NCI-H1417 treated with DMSO at 0.1 percent for 48 hours (cell line): ENCODE measurements at regions not wholly inside any gene's neighbourhood (a gene's known extent, or its start where the extent isn't known, plus 50 kb on each side); places are given as distances from the start of the nearest gene placed in this dataset.

Experiments used
- DNase-seq: peaks from one replicate; lab custom pipeline; 2025; lab: John Stamatoyannopoulos, UW

GRCh38 chr14:54209511-54210250 is 187.1 kb upstream of the CDKN3 start:
- no peak for DNase-seq

GRCh38 chr14:54211551-54212308 is 185.1 kb upstream of the CDKN3 start:
- no peak for DNase-seq

GRCh38 chr14:54213536-54213935 is 183.3 kb upstream of the CDKN3 start:
- no peak for DNase-seq

- no peak for DNase-seq
These were observed 180.0 kb upstream of the CDKN3 start for GRCh38 chr14:54216827-54217226.

- DNase-seq: no peak
These were observed 177.3 kb upstream of the CDKN3 start for GRCh38 chr14:54219261-54220070.

DNA sequence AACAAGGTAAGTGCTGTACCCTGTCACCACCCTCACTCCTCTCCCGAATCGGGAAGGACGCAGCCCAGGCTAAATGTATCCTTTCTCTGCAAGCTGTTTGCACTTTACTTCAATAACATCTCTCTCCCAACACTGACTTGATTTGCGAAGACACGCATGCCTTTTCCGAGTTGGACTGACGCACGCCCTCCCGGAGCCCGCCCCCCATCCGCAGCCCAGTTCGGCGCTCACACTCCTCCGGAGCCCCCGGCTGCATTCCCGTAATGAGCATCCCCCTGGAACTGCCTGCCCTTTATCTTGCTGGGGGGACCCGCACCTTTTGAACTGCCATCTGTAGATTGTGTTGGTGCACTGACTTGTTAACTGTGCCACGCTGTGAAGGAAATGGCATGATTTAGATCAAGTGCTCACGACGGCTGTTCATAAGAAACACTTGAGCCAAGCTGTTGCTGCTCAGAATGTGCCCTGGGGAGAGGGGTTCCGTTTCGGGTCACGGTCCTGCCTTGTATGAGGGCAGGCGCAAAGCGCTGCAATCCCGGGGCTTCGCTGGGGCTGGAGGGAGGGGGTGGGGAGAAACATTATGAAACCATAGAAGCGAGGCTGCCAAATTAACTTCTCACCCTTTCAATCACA is 176.6 kb upstream of the CDKN3 start:
- DNase-seq: no peak

DNA sequence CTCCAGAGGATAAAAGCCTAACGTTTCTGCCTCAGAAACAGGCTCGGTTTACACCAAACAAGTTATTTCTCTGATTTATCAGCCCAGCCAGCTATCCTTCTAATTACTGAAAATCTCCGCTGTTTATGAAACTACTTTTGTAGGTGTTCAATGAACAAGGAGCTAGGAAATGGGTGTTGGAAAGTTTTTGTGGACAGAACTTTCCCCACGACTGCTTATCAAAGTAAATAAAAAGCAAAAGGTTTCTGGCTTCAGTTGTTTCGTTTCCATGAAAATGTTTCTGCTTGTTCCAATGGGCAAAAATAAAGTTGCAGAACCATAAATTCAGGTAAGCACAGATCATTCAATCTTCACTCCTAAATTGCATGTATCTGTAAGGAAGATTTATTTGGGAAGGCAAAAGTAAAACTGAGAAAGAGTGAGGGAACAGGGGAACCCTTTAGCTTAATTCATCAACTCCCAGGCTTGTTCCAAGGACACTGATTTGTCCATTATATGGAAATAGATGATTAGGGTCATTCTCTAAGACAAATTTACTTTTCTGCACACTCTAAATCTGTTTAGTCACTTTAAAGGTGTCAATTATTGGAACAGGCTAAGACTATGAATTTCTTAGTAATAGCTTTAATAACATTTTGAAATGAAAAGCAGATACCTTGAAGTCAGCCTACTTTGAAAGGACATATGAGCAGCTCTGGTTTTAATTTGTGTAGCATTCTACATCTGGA is 175.9 kb upstream of the CDKN3 start:
- DNase-seq: no peak

DNA sequence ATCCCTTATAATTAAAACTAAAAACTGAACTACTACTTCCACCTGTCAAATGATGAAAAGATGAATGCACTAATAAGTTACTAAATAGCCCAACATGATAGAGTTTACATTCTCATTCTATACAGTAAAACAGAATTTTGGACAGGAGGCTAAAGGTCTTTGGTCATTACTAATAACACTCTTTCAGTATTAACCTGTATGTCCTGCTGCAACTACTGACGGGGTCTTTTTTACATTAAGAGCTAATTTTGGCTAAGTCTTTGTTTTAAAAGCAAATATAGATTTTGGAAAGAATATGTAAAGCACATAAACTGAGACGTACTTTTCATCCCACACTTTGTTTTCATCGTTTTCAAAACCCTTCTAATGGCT is 175.4 kb upstream of the CDKN3 start:
- DNase-seq: no peak

GRCh38 chr14:54221971-54222370 is 174.8 kb upstream of the CDKN3 start:
- no peak for DNase-seq

DNA sequence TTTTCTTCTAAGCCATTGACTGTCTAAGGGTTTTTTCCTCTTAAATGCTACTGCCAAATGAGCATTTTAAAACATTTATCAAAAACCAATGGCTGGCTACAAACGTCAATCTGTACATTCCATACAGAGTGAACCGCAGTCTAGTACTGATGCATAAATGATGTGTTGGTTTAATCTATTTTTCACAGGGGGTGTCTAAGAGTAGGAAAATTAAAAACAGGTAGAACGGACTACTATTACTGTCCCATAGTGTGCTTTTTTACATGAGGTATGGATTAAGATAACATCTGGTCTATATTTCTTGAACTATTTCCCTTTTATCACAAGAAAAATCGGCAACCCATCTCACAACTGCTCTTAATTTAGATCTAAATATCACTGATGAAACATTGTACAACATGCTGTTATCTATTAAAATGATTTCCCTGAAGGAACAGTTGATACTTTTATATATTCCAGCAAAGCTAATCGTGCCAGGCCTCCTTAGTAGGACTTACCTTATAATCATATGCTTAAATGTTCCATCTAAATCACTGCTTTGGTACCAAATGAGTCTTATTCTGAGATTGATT is 172.9 kb upstream of the CDKN3 start:
- no peak for DNase-seq

DNA sequence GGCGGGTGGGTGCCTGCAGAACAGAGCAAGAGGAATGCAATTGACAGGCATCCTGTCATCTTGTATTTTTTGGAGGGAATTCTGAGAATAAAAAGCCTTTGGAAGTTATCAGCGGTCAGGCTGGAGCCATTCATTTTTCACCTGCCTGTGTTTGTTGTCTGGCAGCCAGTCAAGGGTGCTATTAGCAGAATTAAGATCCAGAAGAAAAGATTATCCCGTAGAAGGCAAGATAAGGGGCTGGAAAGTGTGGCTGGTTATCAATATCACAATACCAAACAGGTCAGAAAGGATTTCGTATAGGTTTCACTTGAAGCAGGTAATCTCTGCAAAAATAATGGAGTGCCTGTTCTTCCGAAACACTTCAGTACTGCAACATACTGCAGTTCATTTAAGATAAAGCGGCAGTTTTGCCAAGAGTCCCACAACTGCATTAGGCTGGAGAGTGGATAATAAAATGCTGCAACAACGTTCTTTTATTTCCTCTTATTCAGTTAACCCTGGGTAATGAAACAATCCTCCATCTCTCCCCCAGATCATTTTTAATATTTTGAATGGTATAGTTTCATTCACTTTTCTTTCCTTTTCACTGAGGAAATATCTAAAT is 171.2 kb upstream of the CDKN3 start:
- no peak for DNase-seq

- DNase-seq: no peak
These were observed 170.7 kb upstream of the CDKN3 start for GRCh38 chr14:54226103-54226502.

GRCh38 chr14:54226558-54226957 is 170.2 kb upstream of the CDKN3 start:
- DNase-seq: no peak

GRCh38 chr14:54229136-54229535 is 167.7 kb upstream of the CDKN3 start:
- DNase-seq: no peak

GRCh38 chr14:54230645-54231044 is 166.2 kb upstream of the CDKN3 start:
- no peak for DNase-seq

DNA sequence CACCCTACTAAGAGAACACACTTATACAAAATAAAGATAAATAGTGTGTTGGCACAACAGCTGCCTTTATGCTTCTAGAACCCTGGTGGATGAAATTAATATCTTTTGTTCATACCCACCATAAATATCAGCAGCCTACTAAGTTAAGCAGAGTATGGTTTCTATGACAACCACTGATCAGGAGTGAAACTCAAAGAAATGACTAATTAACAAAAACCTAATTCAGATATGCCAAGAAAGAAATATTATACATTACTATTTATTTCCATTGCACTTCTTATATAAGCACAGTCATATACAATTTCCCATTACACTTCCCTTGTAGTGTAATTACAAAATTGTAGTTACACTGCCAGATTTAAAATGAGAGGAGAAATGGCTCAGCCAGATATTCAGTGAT is 164.1 kb upstream of the CDKN3 start:
- no peak for DNase-seq

GRCh38 chr14:54241517-54241916 is 155.3 kb upstream of the CDKN3 start:
- DNase-seq: no peak

DNA sequence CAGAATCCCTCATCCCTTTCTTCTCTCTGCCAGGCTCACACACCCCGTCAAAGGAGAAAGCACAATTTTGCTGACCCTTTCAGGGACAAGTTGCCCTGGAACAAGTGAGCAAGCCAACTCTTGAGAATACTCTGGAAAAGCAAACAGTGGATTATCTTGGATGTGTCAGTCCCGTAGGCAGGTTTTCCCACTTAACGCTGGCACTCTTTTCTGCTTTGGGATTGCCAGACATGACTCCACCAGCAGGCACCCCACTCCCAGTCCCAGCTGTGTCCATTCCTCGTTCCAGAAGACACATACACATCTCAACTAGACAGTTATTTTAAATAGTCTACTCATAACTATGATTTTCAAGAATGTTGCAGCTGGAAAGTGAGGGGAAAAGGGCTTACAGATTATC is 145.5 kb upstream of the CDKN3 start:
- no peak for DNase-seq

DNA sequence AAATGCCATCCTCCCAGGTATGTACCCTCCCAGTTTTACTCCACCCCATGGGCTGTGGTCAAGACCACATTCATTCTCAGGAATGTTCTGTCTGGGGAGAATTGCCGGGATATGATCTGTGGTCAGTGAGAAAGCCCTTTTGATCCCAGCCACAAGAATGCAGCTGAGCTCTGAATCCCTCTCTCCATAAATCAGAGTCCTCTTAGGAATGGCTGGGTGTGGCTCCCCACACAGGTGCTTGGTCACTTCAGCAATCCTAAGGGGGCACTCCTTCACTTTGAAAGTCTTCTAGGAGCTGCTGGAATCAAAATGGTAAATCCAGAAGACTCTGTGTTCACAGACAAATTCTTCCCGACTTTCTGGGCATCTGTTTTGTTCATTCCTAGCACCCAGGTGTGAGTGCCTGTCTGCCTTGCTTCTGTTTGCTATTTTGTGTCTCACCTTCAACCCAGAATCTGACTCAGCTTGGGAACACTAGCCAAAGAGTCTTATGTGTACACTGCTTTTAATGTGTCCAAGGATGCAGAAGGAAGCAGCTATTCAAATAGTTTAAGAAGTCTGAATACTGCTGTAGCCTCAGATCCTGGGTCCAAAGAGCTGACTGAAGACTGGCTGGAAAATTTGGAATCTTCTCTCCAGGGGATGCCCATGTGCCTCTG is 144.6 kb upstream of the CDKN3 start:
- no peak for DNase-seq

- no peak for DNase-seq
These were observed 143.4 kb upstream of the CDKN3 start for GRCh38 chr14:54253195-54253947.
